GM12865 (cell line): ENCODE measurements at regions not wholly inside any gene's neighbourhood (a gene's known extent, or its start where the extent isn't known, plus 50 kb on each side); places are given as distances from the start of the nearest gene placed in this dataset.

ENCODE experiments used
- DNase-seq: peaks from one replicate; pipeline ENCODE4 v3.0.0; 2010; ENCODE audit warnings: low read depth
- H3K4me3 ChIP-seq: 2 replicates; pipeline ENCODE4 v1.5.1; 2011; ENCODE audit warnings: mild to moderate bottlenecking, low read depth, low read length, control low read depth
- CTCF ChIP-seq: IDR thresholded peaks from 2 replicates; pipeline ENCODE4 v1.5.1; 2011; ENCODE audit warnings: low read length, control low read depth, low read depth, inconsistent platforms; ENCODE audit not compliant: insufficient read depth; ENCODE audit errors: missing control alignments

GRCh38 chr7:54701982-54702381 lies 57.0 kb downstream of the SEC61G start:
- DNase-seq, result no peak

GRCh38 chr7:54699715-54700114 lies 59.3 kb downstream of the SEC61G start:
- no peak for TF ChIP-seq CTCF
- no peak for DNase-seq
- no peak overlapping the region for H3K4me3 ChIP-seq

More at GRCh38 chr7:54701982-54702381, 57.0 kb downstream of the SEC61G start:
- H3K4me3 ChIP-seq, result no peak overlapping the region
- TF ChIP-seq CTCF, result no peak

- H3K4me3 ChIP-seq, result no peak overlapping the region
- no peak for DNase-seq
- TF ChIP-seq CTCF, result no peak
Observed at GRCh38 chr7:54697659-54698186, 61.3 kb downstream of the SEC61G start.

GRCh38 chr7:54690892-54691291 lies 68.1 kb downstream of the SEC61G start:
- H3K4me3 ChIP-seq, result no peak overlapping the region
- no peak for DNase-seq
- no peak for TF ChIP-seq CTCF

GRCh38 chr7:54690050-54690443 lies 69.0 kb downstream of the SEC61G start:
- TF ChIP-seq CTCF, result no peak
- no peak for DNase-seq

GRCh38 chr7:54689394-54690049 lies 69.5 kb downstream of the SEC61G start:
- no peak for DNase-seq
- no peak for TF ChIP-seq CTCF
- no peak overlapping the region for H3K4me3 ChIP-seq

More at GRCh38 chr7:54690050-54690443, 69.0 kb downstream of the SEC61G start:
- no peak overlapping the region for H3K4me3 ChIP-seq

GRCh38 chr7:54687462-54688212 lies 71.4 kb downstream of the SEC61G start:
- no peak for DNase-seq

More at GRCh38 chr7:54687462-54688212, 71.4 kb downstream of the SEC61G start:
- H3K4me3 ChIP-seq, result no peak overlapping the region
- TF ChIP-seq CTCF, result no peak
